ENCODE measurements at regions not wholly inside any gene's neighbourhood (a gene's known extent, or its start where the extent isn't known, plus 50 kb on each side); places are given as distances from the start of the nearest gene placed in this dataset.
A peak's percentile ranks its signal among the peaks of the same experiment; 100 is the strongest.
"Not testable (repeated sequence)": the region's sequence is repeated elsewhere in the genome, so short reads cannot be mapped to it uniquely, and the experiment has no call there.

- DNase-seq: no peak
Measured at GRCh38 chr6:144480473-144480872, 195.3 kb downstream of the UTRN start.

GRCh38 chr6:144481527-144481926 lies 196.4 kb downstream of the UTRN start:
- DNase-seq: no peak

GRCh38 chr6:144482142-144482541 lies 197.0 kb downstream of the UTRN start:
- peak; percentile 4 for DNase-seq

GRCh38 chr6:144485531-144485930 lies 200.4 kb downstream of the UTRN start:
- DNase-seq: no peak

- no peak for DNase-seq
Measured at GRCh38 chr6:144488590-144488989, 203.5 kb downstream of the UTRN start.

- no peak for DNase-seq
Measured at GRCh38 chr6:144493035-144493910, 208.1 kb downstream of the UTRN start.

- not testable (repeated sequence) for DNase-seq
Measured at GRCh38 chr6:144495076-144495475, 209.9 kb downstream of the UTRN start.

GRCh38 chr6:144497650-144498049 lies 212.5 kb downstream of the UTRN start:
- DNase-seq: no peak

- DNase-seq: no peak
Measured at GRCh38 chr6:144500892-144501291, 215.8 kb downstream of the UTRN start.

GRCh38 chr6:144505214-144505613 lies 220.1 kb downstream of the UTRN start:
- not testable (repeated sequence) for DNase-seq

- not testable (repeated sequence) for DNase-seq
Measured at GRCh38 chr6:144506051-144506450, 220.9 kb downstream of the UTRN start.

GRCh38 chr6:144507772-144508312 lies 222.7 kb downstream of the UTRN start:
- DNase-seq: not testable (repeated sequence)

GRCh38 chr6:144510859-144511258 lies 225.7 kb downstream of the UTRN start:
- DNase-seq: no peak

GRCh38 chr6:144515761-144516160 lies 230.6 kb downstream of the UTRN start:
- DNase-seq: no peak

- no peak for DNase-seq
Measured at GRCh38 chr6:144519426-144519825, 234.3 kb downstream of the UTRN start.

GRCh38 chr6:144528743-144529425 lies 243.7 kb downstream of the UTRN start:
- DNase-seq: no peak

- no peak for DNase-seq
Measured at GRCh38 chr6:144530118-144530517, 245.0 kb downstream of the UTRN start.

- not testable (repeated sequence) for DNase-seq
Measured at GRCh38 chr6:144532238-144532637, 247.1 kb downstream of the UTRN start.

GRCh38 chr6:144534180-144534579 lies 249.0 kb downstream of the UTRN start:
- DNase-seq: no peak

- DNase-seq: no peak
Measured at GRCh38 chr6:144535630-144536029, 250.5 kb downstream of the UTRN start.

GRCh38 chr6:144536079-144536478 lies 250.9 kb downstream of the UTRN start:
- DNase-seq: no peak

GRCh38 chr6:144543006-144543871 lies 258.1 kb downstream of the UTRN start:
- DNase-seq: no peak

- DNase-seq: no peak
Measured at GRCh38 chr6:144544266-144544830, 259.2 kb downstream of the UTRN start.

Measured in NCI-H1092 (cell line).